RWPE1 (cell line): ENCODE measurements at regions not wholly inside any gene's neighbourhood (a gene's known extent, or its start where the extent isn't known, plus 50 kb on each side); places are given as distances from the start of the nearest gene placed in this dataset.

Source experiments
- CTCF ChIA-PET: fragments of 350-600 bp; sonication (Branson Sonifier 250); formaldehyde crosslinking; extraction: SDS; loops from one replicate; lab custom pipeline; 2021; lab: Yijun Ruan, JAX
- POLR2A ChIA-PET: fragments of 400-600 bp; formaldehyde crosslinking; extraction: SDS; loops from one replicate; lab custom pipeline; 2020; ENCODE audit warnings: antibody characterized with exemption; ENCODE audit not compliant: low non-redundant PET; lab: Yijun Ruan, JAX
- DNase-seq: peaks from one replicate; pipeline ENCODE4 v3.0.0; 2012; ENCODE audit warnings: low spot score
- H3K27ac ChIP-seq: fragments of 450-650 bp; 2 replicates; pipeline ENCODE4 v1.5.1; 2017
- CTCF ChIP-seq: fragments of 450-650 bp; conservative IDR thresholded peaks from 2 replicates; pipeline ENCODE4 v1.5.1; 2017; ENCODE audit warnings: low read depth, mild to moderate bottlenecking

- no peak overlapping the region for H3K27ac ChIP-seq
- no peak for TF ChIP-seq CTCF
- POLR2A ChIA-PET = no interaction called here
- no peak for DNase-seq
- CTCF ChIA-PET = interaction anchor here (0.5 kb wide), 1 partner anchor 14 kb away, joined by 3 read pairs; no protein-coding TSS in a partner anchor
Measured at GRCh38 chr7:126303926-126304325, 948.8 kb downstream of the GRM8 start.

- TF ChIP-seq CTCF = no peak
- H3K27ac ChIP-seq = no peak overlapping the region
- ChIA-PET POLR2A (no interaction called here), CTCF (no interaction called here)
- DNase-seq = no peak
Measured at GRCh38 chr7:126302639-126303038, 950.1 kb downstream of the GRM8 start.

- TF ChIP-seq CTCF = no peak
- ChIA-PET POLR2A (no interaction called here), CTCF (no interaction called here)
- no peak overlapping the region for H3K27ac ChIP-seq
- DNase-seq = no peak
Measured at GRCh38 chr7:126286317-126286716, 966.4 kb downstream of the GRM8 start.

GRCh38 chr7:126236261-126236660 lies 1016.5 kb downstream of the GRM8 start:
- no peak overlapping the region for H3K27ac ChIP-seq
- POLR2A ChIA-PET = no interaction called here
- no peak for DNase-seq
- CTCF ChIA-PET = no interaction called here
- TF ChIP-seq CTCF = no peak

GRCh38 chr7:126228356-126229061 lies 1024.2 kb downstream of the GRM8 start:
- no peak for TF ChIP-seq CTCF
- ChIA-PET POLR2A (no interaction called here), CTCF (interaction anchor here (0.6 kb wide), 1 partner anchor 1292 kb away, joined by 3 read pairs; no protein-coding TSS in a partner anchor)
- no peak for DNase-seq
- H3K27ac ChIP-seq = no peak overlapping the region

GRCh38 chr7:126227643-126228042 lies 1025.1 kb downstream of the GRM8 start:
- ChIA-PET POLR2A (no interaction called here), CTCF (interaction anchor here (0.6 kb wide), 1 partner anchor 1291 kb away, joined by 3 read pairs; no protein-coding TSS in a partner anchor)
- TF ChIP-seq CTCF = no peak
- no peak overlapping the region for H3K27ac ChIP-seq
- no peak for DNase-seq
